Ecto neural progenitor cell (in vitro differentiated cells): ENCODE measurements at regions not wholly inside any gene's neighbourhood (a gene's known extent, or its start where the extent isn't known, plus 50 kb on each side); places are given as distances from the start of the nearest gene placed in this dataset.

ENCODE experiments used
- DNase-seq: peaks from one replicate; pipeline ENCODE4 v3.0.0-alpha.2; 2018; ENCODE audit warnings: low spot score

- DNase-seq = no peak
Measured at GRCh38 chr11:106581399-106581798, 436.9 kb downstream of the GUCY1A2 start.

GRCh38 chr11:106585061-106585460 is 433.2 kb downstream of the GUCY1A2 start:
- DNase-seq = no peak

GRCh38 chr11:106594751-106595351 is 423.4 kb downstream of the GUCY1A2 start:
- no peak for DNase-seq

- no peak for DNase-seq
Measured at GRCh38 chr11:106601684-106602297, 416.5 kb downstream of the GUCY1A2 start.

GRCh38 chr11:106608677-106609076 is 409.6 kb downstream of the GUCY1A2 start:
- no peak for DNase-seq

- DNase-seq = no peak
Measured at GRCh38 chr11:106614262-106614661, 404.0 kb downstream of the GUCY1A2 start.

GRCh38 chr11:106619320-106619990 is 398.8 kb downstream of the GUCY1A2 start:
- DNase-seq = no peak

GRCh38 chr11:106621484-106621883 is 396.8 kb downstream of the GUCY1A2 start:
- DNase-seq = no peak
